ENCODE measurements at regions not wholly inside any gene's neighbourhood (a gene's known extent, or its start where the extent isn't known, plus 50 kb on each side); places are given as distances from the start of the nearest gene placed in this dataset.

DNA sequence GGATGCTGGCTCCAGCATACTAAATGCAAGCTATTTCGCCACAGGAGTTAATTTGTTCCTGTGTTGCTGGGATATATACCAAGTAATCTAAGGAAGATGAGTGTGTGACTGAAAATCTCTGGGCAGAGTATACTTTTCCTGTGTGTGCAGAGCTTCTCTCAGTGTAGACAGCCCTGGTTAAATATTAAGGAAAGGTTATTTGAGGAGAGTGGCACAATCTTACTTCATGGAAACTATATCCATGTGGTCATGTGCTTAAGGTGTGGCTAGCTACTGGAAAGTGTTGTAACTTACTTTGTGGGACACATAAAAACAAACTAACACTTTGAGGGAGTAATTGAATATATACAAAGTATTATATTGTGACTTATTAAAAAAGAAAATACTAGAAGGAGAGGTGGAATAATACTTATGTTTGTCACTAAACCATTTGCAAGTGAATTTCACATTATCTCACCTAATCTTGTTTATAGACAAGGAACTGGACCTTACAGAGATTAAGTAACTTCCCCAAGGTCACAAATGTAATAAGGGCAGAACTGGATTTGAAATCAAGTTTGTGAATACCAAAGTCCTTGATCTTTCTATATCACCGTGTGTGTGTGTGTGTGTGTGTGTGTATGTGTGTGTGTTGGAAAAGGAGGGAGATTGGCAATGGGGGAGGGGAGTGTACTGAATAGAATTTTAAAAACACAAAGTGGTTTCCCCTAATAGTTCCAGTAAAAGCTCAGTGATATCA lies 408.2 kb upstream of the NR3C2 start:
- H3K4me3 ChIP-seq (ENCODE audit: low read depth in 2 of 2, low read length in 1 of 2), result no peak overlapping the region
- H3K4me1 ChIP-seq (ENCODE audit: control insufficient read depth in 1 of 2, insufficient read depth in 2 of 2, low read depth in 1 of 2, low read length in 1 of 2), result no peaks in the 10 kb centered on the region
- no peak overlapping the region for H3K4me2 ChIP-seq
- no peaks in the 10 kb centered on the region for H3K9me2 ChIP-seq
- 0% methylated on average over 2 of the region's 2 CpGs for WGBS (ENCODE audit: low lambda C conversion rate)
- no peaks in the 10 kb centered on the region for H4K20me1 ChIP-seq (ENCODE audit: insufficient read depth)
- no peaks in the 10 kb centered on the region for H3F3A ChIP-seq (replicated peaks; ENCODE audit: insufficient read depth)
- CTCF ChIA-PET, result interaction anchor here (1.6 kb wide), 1 partner anchor 48 kb away, joined by 3 read pairs; no protein-coding TSS in a partner anchor
- peaks cover 14% of the 10 kb centered on the region; the same call in 1 of the 2 replicates for H3K27me3 ChIP-seq (ENCODE audit: insufficient read depth)
- no peak overlapping the region for H3K9ac ChIP-seq
- TF ChIP-seq FOXM1 (IDR thresholded peaks at IDR 0.05; ENCODE audit: low read depth) (no peak), CHD2 (IDR thresholded peaks at IDR 0.05; ENCODE audit: low read length, partially characterized antibody) (no peak), EZH2phosphoT487 (IDR thresholded peaks at IDR 0.05; ENCODE audit: borderline replicate concordance, low read depth) (no peak), SIN3A (IDR thresholded peaks at IDR 0.05; ENCODE audit: borderline replicate concordance, low read depth, low read length) (no peak), ELF1 (IDR thresholded peaks at IDR 0.05) (no peak), RCOR1 (IDR thresholded peaks at IDR 0.05; ENCODE audit: low read length) (no peak), FOSL2 (IDR thresholded peaks at IDR 0.05; ENCODE audit: borderline replicate concordance, low read depth) (no peak), EP300 (IDR thresholded peaks at IDR 0.05; ENCODE audit: borderline replicate concordance in 1 of 2, low read depth in 1 of 2, low read length in 1 of 2) (no peak), YY1 (IDR thresholded peaks at IDR 0.05; ENCODE audit: low read depth) (no peak), NRF1 (IDR thresholded peaks at IDR 0.05; ENCODE audit: low read depth, low read length) (no peak)
- TF ChIP-seq, protein P1, sequence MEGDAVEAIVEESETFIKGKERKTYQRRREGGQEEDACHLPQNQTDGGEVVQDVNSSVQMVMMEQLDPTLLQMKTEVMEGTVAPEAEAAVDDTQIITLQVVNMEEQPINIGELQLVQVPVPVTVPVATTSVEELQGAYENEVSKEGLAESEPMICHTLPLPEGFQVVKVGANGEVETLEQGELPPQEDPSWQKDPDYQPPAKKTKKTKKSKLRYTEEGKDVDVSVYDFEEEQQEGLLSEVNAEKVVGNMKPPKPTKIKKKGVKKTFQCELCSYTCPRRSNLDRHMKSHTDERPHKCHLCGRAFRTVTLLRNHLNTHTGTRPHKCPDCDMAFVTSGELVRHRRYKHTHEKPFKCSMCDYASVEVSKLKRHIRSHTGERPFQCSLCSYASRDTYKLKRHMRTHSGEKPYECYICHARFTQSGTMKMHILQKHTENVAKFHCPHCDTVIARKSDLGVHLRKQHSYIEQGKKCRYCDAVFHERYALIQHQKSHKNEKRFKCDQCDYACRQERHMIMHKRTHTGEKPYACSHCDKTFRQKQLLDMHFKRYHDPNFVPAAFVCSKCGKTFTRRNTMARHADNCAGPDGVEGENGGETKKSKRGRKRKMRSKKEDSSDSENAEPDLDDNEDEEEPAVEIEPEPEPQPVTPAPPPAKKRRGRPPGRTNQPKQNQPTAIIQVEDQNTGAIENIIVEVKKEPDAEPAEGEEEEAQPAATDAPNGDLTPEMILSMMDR (IDR thresholded peaks at IDR 0.05), result no peak
- TF ChIP-seq, protein P2, sequence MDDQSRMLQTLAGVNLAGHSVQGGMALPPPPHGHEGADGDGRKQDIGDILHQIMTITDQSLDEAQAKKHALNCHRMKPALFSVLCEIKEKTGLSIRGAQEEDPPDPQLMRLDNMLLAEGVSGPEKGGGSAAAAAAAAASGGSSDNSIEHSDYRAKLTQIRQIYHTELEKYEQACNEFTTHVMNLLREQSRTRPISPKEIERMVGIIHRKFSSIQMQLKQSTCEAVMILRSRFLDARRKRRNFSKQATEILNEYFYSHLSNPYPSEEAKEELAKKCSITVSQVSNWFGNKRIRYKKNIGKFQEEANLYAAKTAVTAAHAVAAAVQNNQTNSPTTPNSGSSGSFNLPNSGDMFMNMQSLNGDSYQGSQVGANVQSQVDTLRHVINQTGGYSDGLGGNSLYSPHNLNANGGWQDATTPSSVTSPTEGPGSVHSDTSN (IDR thresholded peaks at IDR 0.05), result no peak
- TF ChIP-seq, protein P3, sequence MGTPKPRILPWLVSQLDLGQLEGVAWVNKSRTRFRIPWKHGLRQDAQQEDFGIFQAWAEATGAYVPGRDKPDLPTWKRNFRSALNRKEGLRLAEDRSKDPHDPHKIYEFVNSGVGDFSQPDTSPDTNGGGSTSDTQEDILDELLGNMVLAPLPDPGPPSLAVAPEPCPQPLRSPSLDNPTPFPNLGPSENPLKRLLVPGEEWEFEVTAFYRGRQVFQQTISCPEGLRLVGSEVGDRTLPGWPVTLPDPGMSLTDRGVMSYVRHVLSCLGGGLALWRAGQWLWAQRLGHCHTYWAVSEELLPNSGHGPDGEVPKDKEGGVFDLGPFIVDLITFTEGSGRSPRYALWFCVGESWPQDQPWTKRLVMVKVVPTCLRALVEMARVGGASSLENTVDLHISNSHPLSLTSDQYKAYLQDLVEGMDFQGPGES (IDR thresholded peaks at IDR 0.05; ENCODE audit: low read depth, low read length), result no peak
- TF ChIP-seq, protein P4, sequence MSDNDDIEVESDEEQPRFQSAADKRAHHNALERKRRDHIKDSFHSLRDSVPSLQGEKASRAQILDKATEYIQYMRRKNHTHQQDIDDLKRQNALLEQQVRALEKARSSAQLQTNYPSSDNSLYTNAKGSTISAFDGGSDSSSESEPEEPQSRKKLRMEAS (IDR thresholded peaks at IDR 0.05; ENCODE audit: low read depth), result no peak
- H3K27ac ChIP-seq (ENCODE audit: low read depth in 2 of 2, low read length in 1 of 2), result no peak overlapping the region
- POLR2A ChIA-PET, result no interaction called here
- no peaks in the 10 kb centered on the region for H3K79me2 ChIP-seq (ENCODE audit: insufficient read depth)
- no peaks in the 10 kb centered on the region for H3K36me3 ChIP-seq (replicated peaks in 1 of 2; ENCODE audit: control insufficient read depth in 1 of 2, insufficient read depth in 2 of 2, low read length in 1 of 2)
- no peak overlapping the region for H2AFZ ChIP-seq (ENCODE audit: low read depth)
- DNase-seq, result no peak
- H3K9me3 ChIP-seq, result no peaks in the 10 kb centered on the region

Data from SK-N-SH (cell line).